VCaP (cell line): ENCODE measurements at regions not wholly inside any gene's neighbourhood (a gene's known extent, or its start where the extent isn't known, plus 50 kb on each side); places are given as distances from the start of the nearest gene placed in this dataset.

Source experiments
- H3K27ac ChIP-seq: fragments of 450-650 bp; 2 replicates; pipeline ENCODE4 v1.5.1; 2017
- TF ChIP-seq, protein P1 (sequence below): fragments of 450-650 bp; conservative IDR thresholded peaks from 2 replicates; pipeline ENCODE4 v1.5.1; 2017; ENCODE audit warnings: mild to moderate bottlenecking, moderate library complexity

DNA sequence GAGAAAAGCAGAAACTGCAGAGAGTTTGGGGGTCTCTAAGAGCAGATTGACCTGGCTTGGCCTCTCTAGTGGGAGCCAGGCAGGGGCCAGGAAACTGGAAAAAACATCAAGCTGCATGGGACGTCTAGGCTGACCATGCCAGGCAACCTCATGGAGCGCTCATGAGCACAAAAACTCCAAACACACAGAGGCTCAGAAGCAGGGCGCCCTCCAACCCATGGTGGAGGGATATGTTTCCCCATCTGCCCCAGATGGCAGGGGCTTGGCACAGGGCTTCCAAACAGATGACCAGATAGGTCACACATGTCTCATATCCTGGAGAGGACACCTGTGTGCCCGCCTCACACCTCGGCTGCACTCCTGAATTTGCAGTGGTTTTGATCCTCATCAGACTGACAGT is 879.0 kb downstream of the UQCRFS1 start:
- TF ChIP-seq, protein P1, sequence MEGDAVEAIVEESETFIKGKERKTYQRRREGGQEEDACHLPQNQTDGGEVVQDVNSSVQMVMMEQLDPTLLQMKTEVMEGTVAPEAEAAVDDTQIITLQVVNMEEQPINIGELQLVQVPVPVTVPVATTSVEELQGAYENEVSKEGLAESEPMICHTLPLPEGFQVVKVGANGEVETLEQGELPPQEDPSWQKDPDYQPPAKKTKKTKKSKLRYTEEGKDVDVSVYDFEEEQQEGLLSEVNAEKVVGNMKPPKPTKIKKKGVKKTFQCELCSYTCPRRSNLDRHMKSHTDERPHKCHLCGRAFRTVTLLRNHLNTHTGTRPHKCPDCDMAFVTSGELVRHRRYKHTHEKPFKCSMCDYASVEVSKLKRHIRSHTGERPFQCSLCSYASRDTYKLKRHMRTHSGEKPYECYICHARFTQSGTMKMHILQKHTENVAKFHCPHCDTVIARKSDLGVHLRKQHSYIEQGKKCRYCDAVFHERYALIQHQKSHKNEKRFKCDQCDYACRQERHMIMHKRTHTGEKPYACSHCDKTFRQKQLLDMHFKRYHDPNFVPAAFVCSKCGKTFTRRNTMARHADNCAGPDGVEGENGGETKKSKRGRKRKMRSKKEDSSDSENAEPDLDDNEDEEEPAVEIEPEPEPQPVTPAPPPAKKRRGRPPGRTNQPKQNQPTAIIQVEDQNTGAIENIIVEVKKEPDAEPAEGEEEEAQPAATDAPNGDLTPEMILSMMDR, result no peak
- H3K27ac ChIP-seq, result no peak overlapping the region

DNA sequence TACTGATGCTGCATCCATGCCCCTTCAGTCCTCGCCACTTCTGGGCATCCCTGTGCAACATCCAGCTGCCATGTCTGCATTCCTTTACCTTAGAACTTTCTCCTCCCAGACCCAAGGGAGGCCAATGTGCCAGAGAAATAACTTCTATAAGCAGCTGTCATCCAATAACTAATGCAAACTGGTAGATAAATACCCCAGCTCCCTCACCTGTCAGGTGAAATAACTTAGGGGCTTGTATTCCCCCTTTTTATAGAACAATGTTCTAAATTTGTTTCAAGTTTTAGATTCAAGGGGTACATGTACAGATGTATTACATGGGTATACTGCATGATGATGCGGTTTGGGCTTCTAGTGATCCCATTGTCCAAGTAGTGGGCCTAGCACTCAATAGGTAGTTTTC is 880.1 kb downstream of the UQCRFS1 start:
- TF ChIP-seq, protein P1, result no peak

DNA sequence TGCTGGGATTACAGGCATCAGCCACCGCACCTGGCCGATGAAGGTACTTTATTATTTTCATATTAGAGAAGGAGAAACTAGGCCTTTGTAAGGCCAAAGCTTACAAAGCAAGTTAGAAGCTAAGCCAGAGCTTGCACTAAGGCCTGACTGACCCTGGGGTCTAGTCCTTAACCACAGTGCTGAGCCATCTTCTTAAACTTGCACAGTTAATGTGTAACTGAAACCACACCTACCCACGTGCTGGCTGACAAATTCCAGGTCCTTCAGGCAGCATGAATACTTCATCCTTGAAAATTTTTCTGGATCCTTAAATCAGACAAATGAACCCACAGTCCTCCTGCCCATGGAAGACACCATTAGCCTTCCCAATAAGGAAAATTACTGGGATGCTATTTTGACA is 880.6 kb downstream of the UQCRFS1 start:
- no peak overlapping the region for H3K27ac ChIP-seq
- TF ChIP-seq, protein P1, result no peak

More for the DNA sequence above, 880.1 kb downstream of the UQCRFS1 start:
- H3K27ac ChIP-seq, result no peak overlapping the region

DNA sequence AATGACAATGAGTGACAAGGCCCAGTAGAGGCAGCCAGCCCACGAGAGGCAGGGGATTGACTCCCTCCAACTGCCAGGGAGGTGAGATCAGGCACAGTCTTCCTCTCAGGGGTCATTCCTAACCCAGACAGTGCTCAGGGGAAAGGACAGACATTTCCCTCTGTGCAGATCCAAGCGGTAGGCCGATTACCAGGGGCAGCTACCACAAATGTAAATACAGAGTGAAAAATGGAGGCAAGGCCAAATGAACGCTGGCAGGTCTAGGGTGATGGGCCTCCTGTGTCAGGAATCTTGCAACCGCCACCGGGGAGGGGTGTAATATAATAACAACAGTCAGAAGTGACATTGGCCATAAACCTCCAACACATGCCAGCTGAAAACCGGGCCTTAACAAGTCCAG is 881.4 kb downstream of the UQCRFS1 start:
- H3K27ac ChIP-seq, result no peak overlapping the region
- TF ChIP-seq, protein P1, result no peak

DNA sequence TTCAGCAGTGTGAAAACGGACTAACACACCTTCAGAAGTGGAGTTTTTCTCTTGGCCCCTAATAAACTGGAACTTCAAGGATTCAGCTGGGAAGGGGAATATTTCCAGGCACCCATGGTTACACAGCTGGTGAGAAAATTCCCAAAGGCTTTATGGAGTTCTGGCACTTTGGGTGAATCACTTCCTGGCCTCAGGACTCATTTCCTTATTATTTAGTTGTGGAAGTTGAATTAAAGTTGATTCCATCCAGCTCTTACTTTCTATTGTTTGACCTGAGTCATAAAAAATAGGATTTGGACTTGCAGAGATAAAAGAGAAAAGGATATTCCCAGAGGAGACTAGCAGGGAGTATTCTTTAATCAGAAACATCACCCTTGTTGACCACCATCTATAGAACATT is 882.1 kb downstream of the UQCRFS1 start:
- TF ChIP-seq, protein P1, result no peak
- no peak overlapping the region for H3K27ac ChIP-seq

DNA sequence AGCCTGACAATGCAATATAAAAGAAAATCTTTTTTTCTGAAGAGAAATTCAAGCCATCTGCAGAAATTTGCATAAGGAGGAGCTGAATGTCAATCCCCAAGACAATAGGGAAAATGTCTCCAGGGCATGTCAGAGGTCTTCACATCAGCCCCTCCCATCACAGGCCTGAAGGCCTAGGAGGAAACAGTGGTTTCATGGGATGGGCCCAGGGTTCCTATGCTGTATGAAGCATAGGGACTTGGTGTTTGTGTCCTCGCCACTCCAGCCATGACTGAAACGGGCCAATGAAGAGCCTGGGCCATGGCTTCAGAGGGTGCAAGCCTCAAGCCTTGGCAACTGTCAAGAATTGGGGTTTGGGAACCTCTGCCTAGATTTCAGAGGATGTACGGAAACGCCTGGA is 883.5 kb downstream of the UQCRFS1 start:
- TF ChIP-seq, protein P1, result no peak
- no peak overlapping the region for H3K27ac ChIP-seq

DNA sequence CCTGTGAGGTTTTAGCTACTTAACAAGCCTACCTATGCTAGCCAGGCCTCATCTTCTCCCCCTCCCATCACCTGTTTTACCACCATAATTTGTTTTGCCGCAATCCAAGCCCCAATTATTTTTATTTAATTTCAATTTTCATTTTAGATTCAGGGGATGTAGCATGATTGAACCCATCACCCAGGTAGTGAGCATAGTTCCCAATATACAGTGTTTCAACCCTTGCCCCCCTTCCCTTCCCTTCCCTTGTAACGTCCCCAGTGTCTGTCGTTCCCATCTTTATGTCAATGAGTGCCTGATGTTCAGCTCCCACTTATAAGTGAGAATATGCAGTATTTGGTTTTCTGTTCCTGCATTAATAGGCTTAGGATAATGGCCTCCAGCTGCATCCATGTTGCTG is 885.0 kb downstream of the UQCRFS1 start:
- no peak overlapping the region for H3K27ac ChIP-seq
- TF ChIP-seq, protein P1, result no peak

DNA sequence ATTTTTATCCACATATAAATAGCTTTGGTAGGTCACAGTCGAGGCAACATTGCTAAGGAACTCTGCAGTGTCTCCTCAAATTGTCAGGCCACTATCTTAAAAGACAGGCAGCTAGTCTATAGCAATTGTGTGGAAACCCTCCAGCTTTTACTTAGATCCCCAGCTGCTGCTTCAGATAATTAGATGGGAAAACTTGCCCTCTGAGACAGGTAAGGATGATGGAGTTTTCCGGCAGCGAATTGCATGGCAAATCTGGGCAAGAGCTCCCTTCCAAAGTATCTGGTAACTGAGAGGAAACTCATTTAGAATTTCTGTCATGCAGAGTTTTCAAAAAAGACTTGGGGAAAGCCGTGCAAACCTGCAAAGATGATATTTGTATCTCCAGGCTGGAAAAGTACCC is 886.2 kb downstream of the UQCRFS1 start:
- H3K27ac ChIP-seq, result no peak overlapping the region; the same call in 1 of the 2 replicates
- TF ChIP-seq, protein P1, result no peak
